SK-N-DZ (cell line): ENCODE measurements at regions not wholly inside any gene's neighbourhood (a gene's known extent, or its start where the extent isn't known, plus 50 kb on each side); places are given as distances from the start of the nearest gene placed in this dataset.

ENCODE experiments used
- DNase-seq: peaks from one replicate; pipeline ENCODE4 v3.0.0-alpha.2; 2015; ENCODE audit warnings: low spot score

GRCh38 chr5:56489272-56489671 lies 256.1 kb upstream of the ANKRD55 start:
- DNase-seq: no peak

GRCh38 chr5:56487528-56488115 lies 254.5 kb upstream of the ANKRD55 start:
- no peak for DNase-seq

- DNase-seq: no peak
Observed at GRCh38 chr5:56482363-56482762, 249.2 kb upstream of the ANKRD55 start.

GRCh38 chr5:56481428-56482357 lies 248.6 kb upstream of the ANKRD55 start:
- no peak for DNase-seq

- no peak for DNase-seq
Observed at GRCh38 chr5:56480705-56481427, 247.7 kb upstream of the ANKRD55 start.

GRCh38 chr5:56480078-56480704 lies 247.1 kb upstream of the ANKRD55 start:
- no peak for DNase-seq

- DNase-seq: no peak
Observed at GRCh38 chr5:56479696-56480077, 246.6 kb upstream of the ANKRD55 start.

- DNase-seq: no peak
Observed at GRCh38 chr5:56479126-56479525, 246.0 kb upstream of the ANKRD55 start.

- no peak for DNase-seq
Observed at GRCh38 chr5:56478062-56478461, 244.9 kb upstream of the ANKRD55 start.

- no peak for DNase-seq
Observed at GRCh38 chr5:56476487-56476856, 243.3 kb upstream of the ANKRD55 start.

GRCh38 chr5:56475689-56476486 lies 242.8 kb upstream of the ANKRD55 start:
- no peak for DNase-seq

- DNase-seq: no peak
Observed at GRCh38 chr5:56471707-56472106, 238.6 kb upstream of the ANKRD55 start.

- DNase-seq: no peak
Observed at GRCh38 chr5:56470007-56470406, 236.9 kb upstream of the ANKRD55 start.

GRCh38 chr5:56468277-56468676 lies 235.1 kb upstream of the ANKRD55 start:
- no peak for DNase-seq

- no peak for DNase-seq
Observed at GRCh38 chr5:56467176-56467717, 234.1 kb upstream of the ANKRD55 start.

GRCh38 chr5:56466136-56466816 lies 233.1 kb upstream of the ANKRD55 start:
- DNase-seq: no peak

GRCh38 chr5:56465769-56466135 lies 232.6 kb upstream of the ANKRD55 start:
- no peak for DNase-seq

GRCh38 chr5:56464935-56465768 lies 232.0 kb upstream of the ANKRD55 start:
- DNase-seq: no peak

- DNase-seq: no peak
Observed at GRCh38 chr5:56463944-56464571, 230.9 kb upstream of the ANKRD55 start.
